GM21723 (cell line): ENCODE measurements at regions not wholly inside any gene's neighbourhood (a gene's known extent, or its start where the extent isn't known, plus 50 kb on each side); places are given as distances from the start of the nearest gene placed in this dataset.

Experiments
- ATAC-seq: cut with Tn5 transposase; IDR thresholded peaks from one replicate; pipeline ENCODE4 v1.9.1; 2021; ENCODE audit warnings: mild to moderate bottlenecking, moderate library complexity; ENCODE audit not compliant: unreplicated experiment

- peak; percentile 79 for ATAC-seq
Observed at GRCh38 chr2:40760071-40760666, 308.3 kb upstream of the SLC8A1 start.

GRCh38 chr2:40773291-40773690, 321.4 kb upstream of the SLC8A1 start:
- ATAC-seq: no peak

- ATAC-seq: no peak
Observed at GRCh38 chr2:40783704-40784103, 331.8 kb upstream of the SLC8A1 start.

GRCh38 chr2:40786636-40787035, 334.7 kb upstream of the SLC8A1 start:
- no peak for ATAC-seq

- ATAC-seq: no peak
Observed at GRCh38 chr2:40797120-40797519, 345.2 kb upstream of the SLC8A1 start.

GRCh38 chr2:40803900-40804299, 352.0 kb upstream of the SLC8A1 start:
- no peak for ATAC-seq

GRCh38 chr2:40809156-40809555, 357.3 kb upstream of the SLC8A1 start:
- no peak for ATAC-seq

- ATAC-seq: no peak
Observed at GRCh38 chr2:40814616-40815015, 362.7 kb upstream of the SLC8A1 start.

- ATAC-seq: no peak
Observed at GRCh38 chr2:40820319-40820718, 368.4 kb upstream of the SLC8A1 start.

GRCh38 chr2:40823478-40823877, 371.6 kb upstream of the SLC8A1 start:
- ATAC-seq: no peak

GRCh38 chr2:40824278-40824677, 372.4 kb upstream of the SLC8A1 start:
- ATAC-seq: no peak

- no peak for ATAC-seq
Observed at GRCh38 chr2:40827392-40827791, 375.5 kb upstream of the SLC8A1 start.

GRCh38 chr2:40831321-40831873, 379.5 kb upstream of the SLC8A1 start:
- no peak for ATAC-seq

GRCh38 chr2:40841856-40842255, 390.0 kb upstream of the SLC8A1 start:
- no peak for ATAC-seq

GRCh38 chr2:40844353-40845277, 392.7 kb upstream of the SLC8A1 start:
- no peak for ATAC-seq

GRCh38 chr2:40851661-40852060, 399.8 kb upstream of the SLC8A1 start:
- ATAC-seq: no peak

GRCh38 chr2:40859617-40860016, 407.7 kb upstream of the SLC8A1 start:
- ATAC-seq: no peak

- ATAC-seq: no peak
Observed at GRCh38 chr2:40867829-40868228, 415.9 kb upstream of the SLC8A1 start.

- ATAC-seq: no peak
Observed at GRCh38 chr2:40872580-40872979, 420.7 kb upstream of the SLC8A1 start.

- ATAC-seq: no peak
Observed at GRCh38 chr2:40874380-40874779, 422.5 kb upstream of the SLC8A1 start.

- no peak for ATAC-seq
Observed at GRCh38 chr2:40877734-40878288, 425.9 kb upstream of the SLC8A1 start.

GRCh38 chr2:40879305-40879704, 427.4 kb upstream of the SLC8A1 start:
- ATAC-seq: no peak
